ENCODE measurements at regions not wholly inside any gene's neighbourhood (a gene's known extent, or its start where the extent isn't known, plus 50 kb on each side); places are given as distances from the start of the nearest gene placed in this dataset.
"Not testable (repeated sequence)": the region's sequence is repeated elsewhere in the genome, so short reads cannot be mapped to it uniquely, and the experiment has no call there.

DNA sequence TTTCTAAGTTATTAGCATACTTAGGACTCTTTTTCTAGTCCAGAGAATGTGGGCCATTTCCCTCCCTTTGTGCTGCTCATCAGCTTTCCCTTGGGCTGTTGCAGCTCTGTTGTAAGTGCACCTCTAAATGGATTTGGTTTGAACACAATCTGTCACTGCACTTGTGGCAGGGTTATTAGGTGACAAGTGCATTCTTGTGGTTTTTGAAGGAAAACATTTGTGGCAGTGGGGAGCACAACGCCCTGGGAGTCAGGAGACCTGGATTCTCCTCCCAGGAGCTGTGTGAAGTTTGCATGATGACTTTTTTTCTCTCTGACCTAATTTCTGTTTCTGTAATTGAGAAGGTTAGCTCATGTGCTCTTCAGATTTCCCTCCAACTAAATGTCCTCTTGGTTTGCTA is 630.9 kb upstream of the FAM98A start:
- H3K4me3 Mint-ChIP-seq, result no peak overlapping the region
- H3K36me3 Mint-ChIP-seq, result no peaks in the 10 kb centered on the region
- H3K4me1 Mint-ChIP-seq, result no peaks in the 10 kb centered on the region
- ATAC-seq, result no peak
- ChIA-PET POLR2A (no interaction called here), CTCF (interaction anchor here (0.9 kb wide), 1 partner anchor 217 kb away, joined by 3 read pairs; no protein-coding TSS in a partner anchor)
- H3K27ac Mint-ChIP-seq, result no peak overlapping the region
- no peaks in the 10 kb centered on the region for H3K9me3 Mint-ChIP-seq
- no peak for TF ChIP-seq ATF1 (CRISPR knock-in tag; IDR thresholded peaks at IDR 0.05)
- no peak for TF ChIP-seq KAT7 (CRISPR knock-in tag; IDR thresholded peaks at IDR 0.05; ENCODE audit: borderline replicate concordance)
- TF ChIP-seq, protein P1, sequence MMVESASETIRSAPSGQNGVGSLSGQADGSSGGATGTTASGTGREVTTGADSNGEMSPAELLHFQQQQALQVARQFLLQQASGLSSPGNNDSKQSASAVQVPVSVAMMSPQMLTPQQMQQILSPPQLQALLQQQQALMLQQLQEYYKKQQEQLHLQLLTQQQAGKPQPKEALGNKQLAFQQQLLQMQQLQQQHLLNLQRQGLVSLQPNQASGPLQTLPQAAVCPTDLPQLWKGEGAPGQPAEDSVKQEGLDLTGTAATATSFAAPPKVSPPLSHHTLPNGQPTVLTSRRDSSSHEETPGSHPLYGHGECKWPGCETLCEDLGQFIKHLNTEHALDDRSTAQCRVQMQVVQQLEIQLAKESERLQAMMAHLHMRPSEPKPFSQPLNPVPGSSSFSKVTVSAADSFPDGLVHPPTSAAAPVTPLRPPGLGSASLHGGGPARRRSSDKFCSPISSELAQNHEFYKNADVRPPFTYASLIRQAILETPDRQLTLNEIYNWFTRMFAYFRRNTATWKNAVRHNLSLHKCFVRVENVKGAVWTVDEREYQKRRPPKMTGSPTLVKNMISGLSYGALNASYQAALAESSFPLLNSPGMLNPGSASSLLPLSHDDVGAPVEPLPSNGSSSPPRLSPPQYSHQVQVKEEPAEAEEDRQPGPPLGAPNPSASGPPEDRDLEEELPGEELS (CRISPR knock-in tag; IDR thresholded peaks at IDR 0.05), result no peak
- TF ChIP-seq IRF2 (CRISPR knock-in tag; IDR thresholded peaks at IDR 0.05; ENCODE audit: borderline replicate concordance, low read depth), result no peak
- TF ChIP-seq NFE2L1 (CRISPR knock-in tag; IDR thresholded peaks at IDR 0.05), result no peak
- TF ChIP-seq, protein P2, sequence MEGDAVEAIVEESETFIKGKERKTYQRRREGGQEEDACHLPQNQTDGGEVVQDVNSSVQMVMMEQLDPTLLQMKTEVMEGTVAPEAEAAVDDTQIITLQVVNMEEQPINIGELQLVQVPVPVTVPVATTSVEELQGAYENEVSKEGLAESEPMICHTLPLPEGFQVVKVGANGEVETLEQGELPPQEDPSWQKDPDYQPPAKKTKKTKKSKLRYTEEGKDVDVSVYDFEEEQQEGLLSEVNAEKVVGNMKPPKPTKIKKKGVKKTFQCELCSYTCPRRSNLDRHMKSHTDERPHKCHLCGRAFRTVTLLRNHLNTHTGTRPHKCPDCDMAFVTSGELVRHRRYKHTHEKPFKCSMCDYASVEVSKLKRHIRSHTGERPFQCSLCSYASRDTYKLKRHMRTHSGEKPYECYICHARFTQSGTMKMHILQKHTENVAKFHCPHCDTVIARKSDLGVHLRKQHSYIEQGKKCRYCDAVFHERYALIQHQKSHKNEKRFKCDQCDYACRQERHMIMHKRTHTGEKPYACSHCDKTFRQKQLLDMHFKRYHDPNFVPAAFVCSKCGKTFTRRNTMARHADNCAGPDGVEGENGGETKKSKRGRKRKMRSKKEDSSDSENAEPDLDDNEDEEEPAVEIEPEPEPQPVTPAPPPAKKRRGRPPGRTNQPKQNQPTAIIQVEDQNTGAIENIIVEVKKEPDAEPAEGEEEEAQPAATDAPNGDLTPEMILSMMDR (IDR thresholded peaks at IDR 0.05), result no peak
- no peak for TF ChIP-seq NFYB (CRISPR knock-in tag; conservative IDR thresholded peaks at IDR 0.05; ENCODE audit: low read depth)
- TF ChIP-seq FOXK1 (CRISPR knock-in tag; IDR thresholded peaks at IDR 0.05), result no peak
- no peak for TF ChIP-seq MXD4 (CRISPR knock-in tag; IDR thresholded peaks at IDR 0.05; ENCODE audit: borderline replicate concordance)
- TF ChIP-seq, protein P3, sequence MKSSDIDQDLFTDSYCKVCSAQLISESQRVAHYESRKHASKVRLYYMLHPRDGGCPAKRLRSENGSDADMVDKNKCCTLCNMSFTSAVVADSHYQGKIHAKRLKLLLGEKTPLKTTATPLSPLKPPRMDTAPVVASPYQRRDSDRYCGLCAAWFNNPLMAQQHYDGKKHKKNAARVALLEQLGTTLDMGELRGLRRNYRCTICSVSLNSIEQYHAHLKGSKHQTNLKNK (CRISPR knock-in tag; IDR thresholded peaks at IDR 0.05), result no peak
- TF ChIP-seq ZNF219 (CRISPR knock-in tag; IDR thresholded peaks at IDR 0.05; ENCODE audit: borderline replicate concordance), result no peak
- DNase-seq (ENCODE audit: low spot score), result no peak
- no peaks in the 10 kb centered on the region for H3K27me3 Mint-ChIP-seq (ENCODE audit: low read depth)

DNA sequence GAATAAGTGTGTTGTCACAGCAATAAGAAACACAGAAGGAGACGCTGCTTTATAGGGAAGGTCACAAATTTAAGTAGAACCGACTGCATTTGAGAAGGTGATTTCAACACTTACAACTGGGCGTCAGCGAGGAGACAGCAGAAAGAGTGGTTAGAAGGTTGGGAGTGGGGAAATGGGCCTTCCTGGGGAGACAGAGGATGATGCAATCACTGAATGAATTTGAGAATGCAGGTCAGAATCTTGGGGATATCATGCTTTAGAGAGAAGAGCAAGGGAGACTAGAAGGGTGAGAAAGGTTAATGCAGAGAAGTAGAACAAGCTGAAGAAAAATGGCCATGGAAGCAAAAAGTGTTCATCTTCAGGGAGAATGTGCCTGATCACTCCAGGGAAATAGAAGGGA is 616.1 kb upstream of the FAM98A start:
- Mint-ChIP-seq H3K4me3 (no peak overlapping the region), H3K27ac (no peak overlapping the region), H3K4me1 (0 out of 2 replicates have a peak, but pooled peaks cover 4% of the 10 kb centered on the region), H3K27me3 (ENCODE audit: low read depth) (no peaks in the 10 kb centered on the region), H3K9me3 (peaks cover 31% of the 10 kb centered on the region), H3K36me3 (peaks cover 25% of the 10 kb centered on the region)
- ATAC-seq (no peak), DNase-seq (ENCODE audit: low spot score) (no peak)
- no peak for TF ChIP-seq OVOL2 (CRISPR knock-in tag; IDR thresholded peaks at IDR 0.05; ENCODE audit: borderline replicate concordance)
- ChIA-PET POLR2A (no interaction called here), CTCF (no interaction called here)

DNA sequence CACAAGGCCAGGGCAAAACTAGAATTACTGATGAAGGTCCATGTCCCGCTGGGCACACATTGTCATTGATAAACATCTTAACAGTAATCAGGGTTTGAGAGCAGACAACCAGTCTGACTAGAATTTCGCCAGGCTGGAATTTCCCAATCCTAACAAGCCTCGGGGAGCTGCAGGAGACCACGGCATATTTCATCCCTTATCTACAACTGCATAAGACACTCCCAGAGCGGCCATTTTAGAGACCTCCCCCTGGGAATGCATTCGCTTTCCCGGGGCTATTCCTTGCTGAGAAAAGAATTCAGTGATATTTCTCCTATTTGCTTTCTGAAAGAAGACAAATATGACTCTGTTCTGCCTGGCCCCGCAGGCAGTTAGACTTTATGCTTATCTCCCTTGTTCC is 611.3 kb upstream of the FAM98A start:
- H3K9me3 Mint-ChIP-seq, result peaks cover 70% of the 10 kb centered on the region
- CTCF ChIA-PET; H3K4me3 Mint-ChIP-seq; ATAC-seq; H3K27ac Mint-ChIP-seq; H3K4me1 Mint-ChIP-seq; H3K27me3 Mint-ChIP-seq (ENCODE audit: low read depth); POLR2A ChIA-PET: not testable (repeated sequence)
- peaks cover 58% of the 10 kb centered on the region for H3K36me3 Mint-ChIP-seq
- peak; percentile 44 for DNase-seq (ENCODE audit: low spot score)

DNA sequence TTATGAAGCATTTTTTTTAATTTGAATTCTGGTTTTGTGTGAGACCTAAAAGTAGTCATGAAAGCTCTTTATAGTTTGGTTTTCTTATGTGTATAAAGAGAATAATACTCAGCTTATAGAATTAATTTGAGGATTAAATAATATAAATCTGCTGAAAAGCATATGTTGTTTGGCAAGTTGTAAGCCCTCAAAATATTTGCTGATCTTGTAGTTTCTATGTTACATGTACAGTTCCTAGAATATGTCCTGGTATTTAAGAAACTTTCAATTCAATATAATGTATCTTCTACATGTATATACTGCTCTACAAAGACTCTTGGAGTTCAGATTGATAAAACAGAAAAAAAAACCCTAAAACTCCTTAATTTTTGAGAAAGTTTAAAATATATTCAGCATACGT is 605.5 kb upstream of the FAM98A start:
- peaks cover 47% of the 10 kb centered on the region for H3K9me3 Mint-ChIP-seq
- TF ChIP-seq EMX1 (CRISPR knock-in tag; IDR thresholded peaks at IDR 0.05), result no peak
- TF ChIP-seq, protein P4, sequence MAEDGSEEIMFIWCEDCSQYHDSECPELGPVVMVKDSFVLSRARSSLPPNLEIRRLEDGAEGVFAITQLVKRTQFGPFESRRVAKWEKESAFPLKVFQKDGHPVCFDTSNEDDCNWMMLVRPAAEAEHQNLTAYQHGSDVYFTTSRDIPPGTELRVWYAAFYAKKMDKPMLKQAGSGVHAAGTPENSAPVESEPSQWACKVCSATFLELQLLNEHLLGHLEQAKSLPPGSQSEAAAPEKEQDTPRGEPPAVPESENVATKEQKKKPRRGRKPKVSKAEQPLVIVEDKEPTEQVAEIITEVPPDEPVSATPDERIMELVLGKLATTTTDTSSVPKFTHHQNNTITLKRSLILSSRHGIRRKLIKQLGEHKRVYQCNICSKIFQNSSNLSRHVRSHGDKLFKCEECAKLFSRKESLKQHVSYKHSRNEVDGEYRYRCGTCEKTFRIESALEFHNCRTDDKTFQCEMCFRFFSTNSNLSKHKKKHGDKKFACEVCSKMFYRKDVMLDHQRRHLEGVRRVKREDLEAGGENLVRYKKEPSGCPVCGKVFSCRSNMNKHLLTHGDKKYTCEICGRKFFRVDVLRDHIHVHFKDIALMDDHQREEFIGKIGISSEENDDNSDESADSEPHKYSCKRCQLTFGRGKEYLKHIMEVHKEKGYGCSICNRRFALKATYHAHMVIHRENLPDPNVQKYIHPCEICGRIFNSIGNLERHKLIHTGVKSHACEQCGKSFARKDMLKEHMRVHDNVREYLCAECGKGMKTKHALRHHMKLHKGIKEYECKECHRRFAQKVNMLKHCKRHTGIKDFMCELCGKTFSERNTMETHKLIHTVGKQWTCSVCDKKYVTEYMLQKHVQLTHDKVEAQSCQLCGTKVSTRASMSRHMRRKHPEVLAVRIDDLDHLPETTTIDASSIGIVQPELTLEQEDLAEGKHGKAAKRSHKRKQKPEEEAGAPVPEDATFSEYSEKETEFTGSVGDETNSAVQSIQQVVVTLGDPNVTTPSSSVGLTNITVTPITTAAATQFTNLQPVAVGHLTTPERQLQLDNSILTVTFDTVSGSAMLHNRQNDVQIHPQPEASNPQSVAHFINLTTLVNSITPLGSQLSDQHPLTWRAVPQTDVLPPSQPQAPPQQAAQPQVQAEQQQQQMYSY (CRISPR knock-in tag; IDR thresholded peaks at IDR 0.05), result no peak
- no peak for DNase-seq (ENCODE audit: low spot score)
- peaks cover 27% of the 10 kb centered on the region for H3K36me3 Mint-ChIP-seq
- peaks cover 6% of the 10 kb centered on the region; the same call in 1 of the 2 replicates for H3K27me3 Mint-ChIP-seq (ENCODE audit: low read depth)
- no peak overlapping the region for H3K27ac Mint-ChIP-seq
- ChIA-PET POLR2A (no interaction called here), CTCF (no interaction called here)
- no peak overlapping the region for H3K4me3 Mint-ChIP-seq
- 0 out of 2 replicates have a peak, but pooled peaks cover 4% of the 10 kb centered on the region for H3K4me1 Mint-ChIP-seq
- no peak for ATAC-seq

Data from WTC11 (cell line).